GM21717 (cell line): ENCODE measurements at regions not wholly inside any gene's neighbourhood (a gene's known extent, or its start where the extent isn't known, plus 50 kb on each side); places are given as distances from the start of the nearest gene placed in this dataset.
A peak's percentile ranks its signal among the peaks of the same experiment; 100 is the strongest.

Source experiments
- ATAC-seq: cut with Tn5 transposase; IDR thresholded peaks from one replicate; pipeline ENCODE4 v1.9.1; 2021; ENCODE audit warnings: mild to moderate bottlenecking, moderate library complexity; ENCODE audit not compliant: unreplicated experiment

DNA sequence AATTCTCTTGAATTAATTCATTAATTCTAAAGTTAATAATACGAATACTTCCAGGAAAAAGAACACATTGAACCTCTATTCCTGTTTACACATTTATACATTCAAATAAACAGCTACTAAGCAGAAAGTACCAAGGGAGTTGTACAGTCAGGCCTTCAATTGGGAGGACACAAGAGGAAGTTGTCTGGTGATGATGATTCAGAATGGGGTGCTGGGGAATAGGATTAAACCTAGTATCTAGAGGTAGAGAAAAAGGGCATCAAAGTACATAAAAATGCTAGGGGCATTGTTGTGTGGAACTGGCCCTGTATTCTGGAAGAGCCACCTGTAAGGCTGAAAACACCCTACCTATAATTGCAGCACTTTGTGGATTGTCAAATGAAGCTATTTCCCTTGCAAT, 71.7 kb upstream of the MROH9 start:
- no peak for ATAC-seq

DNA sequence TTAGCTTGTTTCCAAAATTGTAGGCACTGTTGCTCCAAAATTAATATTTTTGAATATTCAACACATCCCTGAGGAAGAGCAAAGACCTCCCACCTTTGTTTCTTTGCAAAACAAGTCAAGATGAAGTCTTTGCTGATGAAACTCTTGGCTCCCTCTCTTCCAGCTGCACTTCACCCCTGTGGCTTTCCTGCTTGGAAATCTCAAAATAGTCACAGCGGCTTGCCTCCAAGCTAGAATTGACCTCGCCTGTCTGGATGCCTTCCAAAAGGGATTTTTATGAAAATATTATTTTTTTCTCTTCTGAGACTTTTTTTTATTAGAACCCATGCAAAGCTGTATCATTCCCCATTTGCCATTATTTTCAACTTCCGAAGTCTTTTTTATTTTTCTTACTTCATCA, 71.1 kb upstream of the MROH9 start:
- no peak for ATAC-seq

DNA sequence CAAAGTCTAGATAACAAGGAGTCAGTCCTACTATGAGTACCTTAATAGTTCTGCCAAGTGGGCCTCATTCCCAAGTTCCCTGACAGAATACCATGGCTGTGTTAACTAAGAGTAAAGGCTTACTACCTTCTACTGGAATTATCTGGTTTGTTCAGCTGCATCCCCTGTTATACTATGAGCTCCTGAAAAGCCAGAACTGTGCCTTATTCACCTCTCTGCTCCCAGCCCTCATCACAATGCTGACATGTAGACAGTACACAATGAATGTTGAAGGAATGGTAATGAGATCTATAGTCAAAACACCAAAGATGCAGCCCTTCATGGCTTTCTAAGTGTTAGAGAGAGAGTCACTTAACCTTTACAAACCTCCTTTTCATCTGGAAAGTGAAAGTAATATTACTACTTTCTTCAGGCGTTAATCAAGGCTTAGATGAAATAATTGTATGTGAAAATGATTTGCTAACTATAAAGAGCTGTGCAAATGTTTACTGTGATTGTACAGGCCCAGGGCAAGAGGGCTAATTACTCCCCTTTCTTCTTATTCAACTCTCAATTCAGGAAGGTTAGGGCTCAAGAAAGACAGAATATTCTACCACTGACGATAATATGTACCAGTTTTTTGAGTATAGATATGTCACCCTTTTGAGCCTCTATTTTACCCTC, 70.3 kb upstream of the MROH9 start:
- ATAC-seq: no peak

DNA sequence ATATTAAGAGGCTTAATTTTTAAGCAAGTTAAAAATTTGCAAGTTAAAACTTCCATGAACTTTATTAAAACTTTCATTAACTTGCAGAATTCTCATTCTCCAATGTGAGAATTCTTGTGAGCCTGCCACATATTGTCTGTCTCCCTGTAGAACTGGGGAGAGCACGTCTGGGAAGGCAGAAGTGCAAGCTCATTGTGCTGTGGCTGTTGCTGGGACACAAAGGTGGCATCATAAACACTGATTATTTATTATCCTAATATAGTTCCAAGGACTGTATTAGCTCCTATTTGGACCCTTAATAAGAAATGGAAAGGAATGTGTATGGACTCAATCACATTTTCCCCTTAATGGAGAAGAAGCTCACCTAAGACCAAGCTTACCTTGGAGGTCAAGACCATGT, 68.7 kb upstream of the MROH9 start:
- ATAC-seq: no peak

DNA sequence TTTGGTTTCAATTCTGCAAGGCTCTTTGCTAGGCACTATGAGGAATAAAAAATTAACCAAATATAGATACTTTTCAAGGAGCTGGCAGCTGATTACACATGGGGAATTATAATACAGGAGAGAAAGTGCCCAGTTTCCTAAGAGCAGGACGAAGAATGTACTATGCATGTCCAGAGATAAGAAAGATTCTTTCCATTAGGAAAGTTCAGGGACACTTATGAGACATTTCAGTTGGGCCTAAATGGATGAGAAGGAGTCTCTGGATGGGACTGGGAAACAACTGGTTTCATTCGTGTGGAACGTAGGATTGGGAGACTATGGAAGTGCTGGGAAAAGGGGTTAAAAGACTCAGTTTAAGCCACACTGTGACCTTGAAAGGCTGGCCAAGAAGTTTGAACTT, 63.5 kb upstream of the MROH9 start:
- ATAC-seq: no peak

DNA sequence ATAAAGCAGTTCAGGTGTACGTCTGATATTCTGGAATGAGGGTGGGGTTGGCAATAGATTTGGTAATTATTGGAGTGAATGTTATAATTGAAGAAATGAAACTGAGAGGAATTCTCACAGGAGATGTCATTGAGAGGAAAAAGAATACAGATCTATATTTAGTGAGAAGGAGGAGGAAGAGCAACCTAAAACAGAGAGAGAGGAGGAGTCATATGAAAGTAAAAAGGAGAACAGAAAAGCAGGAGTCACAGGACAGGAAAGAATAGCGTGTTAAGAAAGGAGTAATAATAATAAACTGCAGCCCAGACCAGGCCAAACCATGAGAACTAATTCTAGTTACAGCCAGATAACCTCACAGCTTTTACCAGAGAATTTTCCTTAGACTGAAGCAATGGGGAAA, 62.7 kb upstream of the MROH9 start:
- ATAC-seq: peak; percentile 95

DNA sequence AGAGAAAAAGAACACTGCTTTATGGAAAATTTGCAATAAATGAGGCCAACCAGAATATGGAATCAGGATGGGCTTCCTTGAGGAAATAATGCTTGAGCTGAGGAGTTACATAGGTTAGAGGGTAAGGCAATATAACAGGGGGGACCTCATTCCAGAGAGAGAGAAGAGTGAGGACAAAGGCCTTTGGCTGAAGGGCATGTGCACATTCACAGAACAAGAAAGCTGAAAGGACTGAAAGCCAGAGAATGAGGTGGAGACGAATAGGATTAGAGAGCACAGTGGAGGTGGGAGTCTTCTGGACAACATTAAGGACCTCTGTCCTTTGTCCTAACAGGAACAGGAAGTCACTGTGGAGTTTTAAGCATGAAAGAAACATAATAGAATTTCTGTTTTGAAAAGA, 60.7 kb upstream of the MROH9 start:
- ATAC-seq: no peak

DNA sequence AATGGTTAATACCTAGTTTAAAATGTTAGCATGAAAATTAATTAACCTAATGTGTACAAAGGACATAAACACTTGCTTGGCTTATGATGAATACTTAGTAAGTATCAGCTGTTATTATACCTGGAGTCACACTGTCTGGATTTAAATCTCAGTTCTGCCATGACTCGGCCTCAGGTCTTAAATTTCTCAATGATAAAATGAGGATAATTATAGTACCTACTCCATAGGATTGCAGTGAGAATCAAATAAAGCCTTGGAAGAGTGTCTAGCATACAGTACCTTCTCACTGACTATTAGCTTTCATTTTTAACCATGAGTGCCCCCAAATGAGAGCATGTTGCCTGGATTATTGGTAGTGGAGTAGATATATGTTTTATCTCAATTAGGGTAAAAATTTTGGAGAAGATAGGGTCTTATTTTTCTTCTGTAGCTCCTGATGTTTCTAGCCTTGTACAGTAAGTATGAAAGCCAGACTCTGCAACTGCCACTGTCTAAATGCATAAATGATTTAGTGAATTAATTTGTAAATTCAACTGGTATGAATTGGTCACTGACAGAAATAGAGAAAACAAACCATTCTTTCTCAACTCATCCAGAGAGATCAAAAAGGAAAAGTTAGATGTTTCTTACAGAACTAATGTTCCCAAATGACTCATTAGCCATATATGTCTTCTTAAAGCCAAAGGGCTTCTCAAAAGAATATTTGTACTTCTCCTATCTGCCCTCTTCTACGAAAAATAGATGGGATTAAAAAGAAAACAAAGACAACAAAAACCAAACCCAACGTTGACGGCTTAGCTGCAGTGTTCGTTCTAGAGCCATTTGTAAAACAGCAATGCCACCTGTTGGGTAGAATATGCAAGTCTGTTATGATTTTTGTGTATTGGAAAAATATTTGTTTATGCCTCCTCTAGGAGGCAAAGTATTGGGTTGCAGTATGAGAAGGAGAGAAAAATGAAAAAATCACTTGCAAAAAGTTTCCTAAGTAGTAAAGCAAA, 53.8 kb upstream of the MROH9 start:
- no peak for ATAC-seq
